ENCODE measurements at regions not wholly inside any gene's neighbourhood (a gene's known extent, or its start where the extent isn't known, plus 50 kb on each side); places are given as distances from the start of the nearest gene placed in this dataset.

GRCh38 chr13:106986033-106986484 is 418.1 kb upstream of the ARGLU1 start:
- no peak overlapping the region for H3K27ac ChIP-seq (ENCODE audit: extremely low read depth, low read depth, low read length)
- CTCF ChIA-PET, result no interaction called here
- H3K4me3 ChIP-seq (ENCODE audit: low read depth, low read length), result no peak overlapping the region
- no peaks in the 10 kb centered on the region for H3K9me3 ChIP-seq (ENCODE audit: control insufficient read depth, insufficient read depth, low read depth, low read length)
- H3K4me1 ChIP-seq (ENCODE audit: control insufficient read depth, insufficient read depth, low read length), result no peaks in the 10 kb centered on the region
- POLR2A ChIA-PET, result no interaction called here
- no peaks in the 10 kb centered on the region for H3K36me3 ChIP-seq (ENCODE audit: control insufficient read depth in 2 of 2, insufficient read depth in 1 of 2, low read length in 2 of 2)
- TF ChIP-seq ZNF391 (tag by site-specific recombination; IDR thresholded peaks at IDR 0.05; ENCODE audit: borderline replicate concordance, low read depth) (no peak), ZNF18 (tag by site-specific recombination; IDR thresholded peaks at IDR 0.05) (no peak), GFI1B (tag by site-specific recombination; IDR thresholded peaks at IDR 0.05) (no peak), ZNF140 (tag by site-specific recombination; IDR thresholded peaks at IDR 0.05) (no peak), FEZF1 (tag by site-specific recombination; IDR thresholded peaks at IDR 0.05) (no peak), ZEB2 (tag by site-specific recombination; IDR thresholded peaks at IDR 0.05) (no peak), ZNF311 (tag by site-specific recombination; IDR thresholded peaks at IDR 0.05; ENCODE audit: borderline replicate concordance) (no peak), ZNF302 (tag by site-specific recombination; IDR thresholded peaks at IDR 0.05; ENCODE audit: low read depth) (no peak), ZNF146 (tag by site-specific recombination; IDR thresholded peaks at IDR 0.05) (no peak), ZNF473 (tag by site-specific recombination; IDR thresholded peaks at IDR 0.05) (no peak), PRDM2 (tag by site-specific recombination; IDR thresholded peaks at IDR 0.05; ENCODE audit: borderline replicate concordance) (no peak), ZNF776 (tag by site-specific recombination; IDR thresholded peaks at IDR 0.05; ENCODE audit: borderline replicate concordance) (no peak), ZNF555 (tag by site-specific recombination; conservative IDR thresholded peaks at IDR 0.05) (no peak), MEIS1 (CRISPR knock-in tag; IDR thresholded peaks at IDR 0.05; ENCODE audit: borderline replicate concordance) (no peak), ZXDB (tag by site-specific recombination; IDR thresholded peaks at IDR 0.05) (no peak), MYNN (tag by site-specific recombination; IDR thresholded peaks at IDR 0.05; ENCODE audit: borderline replicate concordance) (no peak), ZSCAN30 (tag by site-specific recombination; IDR thresholded peaks at IDR 0.05) (no peak)

- no peaks in the 10 kb centered on the region for H3K9me3 ChIP-seq (ENCODE audit: control insufficient read depth, insufficient read depth, low read depth, low read length)
- no peaks in the 10 kb centered on the region for H3K36me3 ChIP-seq (ENCODE audit: control insufficient read depth in 2 of 2, insufficient read depth in 1 of 2, low read length in 2 of 2)
- no peak overlapping the region for H3K27ac ChIP-seq (ENCODE audit: extremely low read depth, low read depth, low read length)
- ChIA-PET CTCF (no interaction called here), POLR2A (no interaction called here)
- no peaks in the 10 kb centered on the region for H3K4me1 ChIP-seq (ENCODE audit: control insufficient read depth, insufficient read depth, low read length)
- H3K4me3 ChIP-seq (ENCODE audit: low read depth, low read length), result no peak overlapping the region
- TF ChIP-seq SETDB1 (IDR thresholded peaks at IDR 0.05; ENCODE audit: insufficient read length, low read length), result no peak
- no peak for TF ChIP-seq KLF1 (tag by site-specific recombination; IDR thresholded peaks at IDR 0.05)
- TF ChIP-seq ZFP3 (tag by site-specific recombination; IDR thresholded peaks at IDR 0.05; ENCODE audit: low read depth), result no peak
- no peak for TF ChIP-seq ZFHX2 (tag by site-specific recombination; conservative IDR thresholded peaks at IDR 0.05)
- no peak for TF ChIP-seq WT1 (tag by site-specific recombination; IDR thresholded peaks at IDR 0.05)
- TF ChIP-seq ZIC2 (tag by site-specific recombination; IDR thresholded peaks at IDR 0.05), result no peak
- no peak for TF ChIP-seq ZNF518A (tag by site-specific recombination; conservative IDR thresholded peaks at IDR 0.05; ENCODE audit: low read depth)
These were observed 417.5 kb upstream of the ARGLU1 start for GRCh38 chr13:106985481-106985880.
